CD4-positive, alpha-beta T cell (primary cell): ENCODE measurements at regions not wholly inside any gene's neighbourhood (a gene's known extent, or its start where the extent isn't known, plus 50 kb on each side); places are given as distances from the start of the nearest gene placed in this dataset.

Source experiments
- ATAC-seq: fragments of 200-7000 bp; cut with Tn5 transposase; one replicate; pipeline ENCODE4 v1.10.0; 2022; ENCODE audit warnings: mild to moderate bottlenecking; ENCODE audit not compliant: poor library complexity
- CTCF ChIA-PET: fragments of 350-600 bp; sonication (Branson Sonifier 250); formaldehyde crosslinking; loops from one replicate; lab custom pipeline; 2021; ENCODE audit warnings: antibody characterized with exemption, inconsistent platforms; lab: Charles Lee
- POLR2A ChIA-PET: fragments of 350-600 bp; sonication (Branson Sonifier 250); formaldehyde crosslinking; loops from one replicate; lab custom pipeline; 2021; ENCODE audit warnings: antibody characterized with exemption, inconsistent platforms; lab: Charles Lee
- DNase-seq, 14 experiments: peaks; one replicate each; pipeline ENCODE4 v3.0.0-alpha.2; 2013 to 2020; ENCODE audit warnings: mixed read lengths in 2 of 14
- H3K27ac ChIP-seq, 2 donors: one replicate each; pipeline versions ENCODE4 v1.5.1 to v1.7.0; 2013; ENCODE audit warnings: low read length in 2 of 2, low read depth in 1 of 2, mild to moderate bottlenecking in 1 of 2
- H3K27me3 ChIP-seq, 2 experiments: 1 replicate in 1 of 2; 2 replicates in 1 of 2; pipeline versions ENCODE4 v1.6.1 to v1.7.0; 2013; ENCODE audit warnings: low read length in 2 of 2, control low read depth in 1 of 2, mild to moderate bottlenecking in 1 of 2, moderate library complexity in 1 of 2; ENCODE audit not compliant: insufficient read depth in 2 of 2, control insufficient read depth in 1 of 2
- H3K36me3 ChIP-seq: one replicate; pipeline ENCODE4 v1.6.1; 2013; ENCODE audit warnings: low read length, control low read depth; ENCODE audit not compliant: insufficient read depth
- H3K4me1 ChIP-seq: one replicate; pipeline ENCODE4 v1.6.1; 2013; ENCODE audit warnings: low read length, control low read depth; ENCODE audit not compliant: insufficient read depth
- H3K4me3 ChIP-seq: one replicate; pipeline ENCODE4 v1.5.1; 2013; ENCODE audit warnings: mild to moderate bottlenecking, low read length, moderate library complexity
- H3K9me3 ChIP-seq, 2 experiments: 1 replicate in 1 of 2; 2 replicates in 1 of 2; pipeline versions ENCODE4 v1.6.1 to v1.7.0; 2013; ENCODE audit warnings: low read length in 2 of 2, mild to moderate bottlenecking in 2 of 2, control low read depth in 1 of 2, moderate library complexity in 1 of 2; ENCODE audit not compliant: control insufficient read depth in 1 of 2, insufficient read depth in 1 of 2
- H3K27ac Mint-ChIP-seq: one replicate; pipeline ENCODE4 v1.8.0; 2020; ENCODE audit warnings: mixed read lengths
- H3K27me3 Mint-ChIP-seq: one replicate; pipeline ENCODE4 v1.8.0; 2021; ENCODE audit warnings: mixed read lengths
- H3K36me3 Mint-ChIP-seq: one replicate; pipeline ENCODE4 v1.8.0; 2021; ENCODE audit warnings: low read depth, mixed read lengths
- H3K4me1 Mint-ChIP-seq: one replicate; pipeline ENCODE4 v1.8.0; 2021; ENCODE audit warnings: low read depth, mixed read lengths
- H3K4me3 Mint-ChIP-seq: one replicate; pipeline ENCODE4 v1.8.0; 2020; ENCODE audit warnings: mild to moderate bottlenecking, mixed read lengths
- H3K9me3 Mint-ChIP-seq: one replicate; pipeline ENCODE4 v1.8.0; 2020; ENCODE audit warnings: mixed read lengths
- intact Hi-C, 2 experiments: fragments of 100-400 bp; cut with DNase I in 1 of 2; cut with micrococcal nuclease in 1 of 2; formaldehyde crosslinking; loops; one replicate each; pipeline versions ENCODE4 v1.15.1 to v1.9.0; 2023 to 2025; cut with DNase I, micrococcal nuclease
- TF ChIP-seq, protein P1 (sequence below): fragments of 200-600 bp; IDR thresholded peaks from one replicate; pipeline ENCODE4 v1.8.0; 2022; ENCODE audit warnings: antibody characterized with exemption, mild to moderate bottlenecking

DNA sequence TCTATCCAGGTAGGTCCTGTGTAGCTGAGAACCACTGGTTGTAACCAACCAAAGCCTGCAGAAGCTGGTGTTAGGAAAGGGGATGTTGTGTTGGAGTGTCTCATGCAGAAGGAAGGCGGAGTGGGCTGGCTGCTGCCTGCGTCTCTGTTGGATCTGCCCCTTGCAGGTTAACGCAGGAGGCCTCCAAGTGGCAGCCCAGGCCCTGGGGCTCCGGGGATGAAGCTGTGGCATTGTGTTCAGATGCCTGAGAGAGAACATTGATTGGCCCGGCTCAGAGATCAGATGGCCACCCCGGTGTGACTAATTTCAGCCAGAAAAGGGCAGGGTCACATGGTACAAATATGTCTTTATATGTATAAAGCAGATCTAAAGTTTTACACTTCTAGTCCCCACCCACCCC is 216.0 kb downstream of the GLI2 start:
- intact Hi-C loops, result no loop called here
- no peaks in the 10 kb centered on the region for H3K4me1 Mint-ChIP-seq
- CTCF ChIA-PET, result no interaction called here

DNA sequence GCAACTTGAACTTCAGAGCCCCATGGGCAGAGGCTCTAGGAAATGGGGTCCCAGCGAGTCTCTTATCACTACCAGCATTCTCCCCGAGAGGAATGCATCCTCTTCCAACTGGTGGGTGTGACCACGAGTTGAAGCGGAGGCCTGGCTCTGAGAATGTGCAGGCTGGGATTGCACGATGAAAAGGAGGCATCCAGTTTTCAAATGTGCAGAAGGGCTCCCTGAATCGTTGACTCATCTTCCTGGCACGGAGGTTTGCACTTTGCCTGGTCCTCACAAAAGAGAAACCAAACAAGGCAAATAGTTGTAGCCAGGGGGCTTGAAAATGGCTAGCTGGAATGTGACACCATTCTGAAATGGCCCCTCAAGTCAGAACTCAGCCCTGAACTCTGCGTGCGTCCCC is 216.7 kb downstream of the GLI2 start:
- H3K36me3 ChIP-seq, result no peaks in the 10 kb centered on the region
- TF ChIP-seq, protein P1, sequence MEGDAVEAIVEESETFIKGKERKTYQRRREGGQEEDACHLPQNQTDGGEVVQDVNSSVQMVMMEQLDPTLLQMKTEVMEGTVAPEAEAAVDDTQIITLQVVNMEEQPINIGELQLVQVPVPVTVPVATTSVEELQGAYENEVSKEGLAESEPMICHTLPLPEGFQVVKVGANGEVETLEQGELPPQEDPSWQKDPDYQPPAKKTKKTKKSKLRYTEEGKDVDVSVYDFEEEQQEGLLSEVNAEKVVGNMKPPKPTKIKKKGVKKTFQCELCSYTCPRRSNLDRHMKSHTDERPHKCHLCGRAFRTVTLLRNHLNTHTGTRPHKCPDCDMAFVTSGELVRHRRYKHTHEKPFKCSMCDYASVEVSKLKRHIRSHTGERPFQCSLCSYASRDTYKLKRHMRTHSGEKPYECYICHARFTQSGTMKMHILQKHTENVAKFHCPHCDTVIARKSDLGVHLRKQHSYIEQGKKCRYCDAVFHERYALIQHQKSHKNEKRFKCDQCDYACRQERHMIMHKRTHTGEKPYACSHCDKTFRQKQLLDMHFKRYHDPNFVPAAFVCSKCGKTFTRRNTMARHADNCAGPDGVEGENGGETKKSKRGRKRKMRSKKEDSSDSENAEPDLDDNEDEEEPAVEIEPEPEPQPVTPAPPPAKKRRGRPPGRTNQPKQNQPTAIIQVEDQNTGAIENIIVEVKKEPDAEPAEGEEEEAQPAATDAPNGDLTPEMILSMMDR, result no peak
- Mint-ChIP-seq H3K27ac (no peak overlapping the region), H3K27me3 (no peaks in the 10 kb centered on the region), H3K4me1 (no peaks in the 10 kb centered on the region), H3K9me3 (no peaks in the 10 kb centered on the region), H3K36me3 (no peaks in the 10 kb centered on the region), H3K4me3 (no peak overlapping the region)
- CTCF ChIA-PET, result no interaction called here
- H3K9me3 ChIP-seq, result peaks cover 0 to 5% of the 10 kb centered on the region in 2 experiments
- no peak overlapping the region for H3K4me3 ChIP-seq
- POLR2A ChIA-PET, result no interaction called here
- no peaks in the 10 kb centered on the region for H3K27me3 ChIP-seq
- no peak overlapping the region for H3K27ac ChIP-seq
- ATAC-seq, result no peak
- intact Hi-C loops, result no loop called here
- no peaks in the 10 kb centered on the region for H3K4me1 ChIP-seq
- no peak for DNase-seq

More for the DNA sequence above, 216.0 kb downstream of the GLI2 start:
- Histone ChIP-seq H3K4me3 (no peak overlapping the region), H3K9me3 (peaks cover 0 to 5% of the 10 kb centered on the region in 2 experiments), H3K36me3 (no peaks in the 10 kb centered on the region), H3K27ac (no peak overlapping the region), H3K27me3 (no peaks in the 10 kb centered on the region), H3K4me1 (no peaks in the 10 kb centered on the region)
- H3K4me3 Mint-ChIP-seq, result no peak overlapping the region
- H3K27ac Mint-ChIP-seq, result no peak overlapping the region
- DNase-seq (no peak), ATAC-seq (no peak)
- no peaks in the 10 kb centered on the region for H3K9me3 Mint-ChIP-seq
- POLR2A ChIA-PET, result no interaction called here
- H3K27me3 Mint-ChIP-seq, result no peaks in the 10 kb centered on the region
- TF ChIP-seq, protein P1, result no peak
- no peaks in the 10 kb centered on the region for H3K36me3 Mint-ChIP-seq

DNA sequence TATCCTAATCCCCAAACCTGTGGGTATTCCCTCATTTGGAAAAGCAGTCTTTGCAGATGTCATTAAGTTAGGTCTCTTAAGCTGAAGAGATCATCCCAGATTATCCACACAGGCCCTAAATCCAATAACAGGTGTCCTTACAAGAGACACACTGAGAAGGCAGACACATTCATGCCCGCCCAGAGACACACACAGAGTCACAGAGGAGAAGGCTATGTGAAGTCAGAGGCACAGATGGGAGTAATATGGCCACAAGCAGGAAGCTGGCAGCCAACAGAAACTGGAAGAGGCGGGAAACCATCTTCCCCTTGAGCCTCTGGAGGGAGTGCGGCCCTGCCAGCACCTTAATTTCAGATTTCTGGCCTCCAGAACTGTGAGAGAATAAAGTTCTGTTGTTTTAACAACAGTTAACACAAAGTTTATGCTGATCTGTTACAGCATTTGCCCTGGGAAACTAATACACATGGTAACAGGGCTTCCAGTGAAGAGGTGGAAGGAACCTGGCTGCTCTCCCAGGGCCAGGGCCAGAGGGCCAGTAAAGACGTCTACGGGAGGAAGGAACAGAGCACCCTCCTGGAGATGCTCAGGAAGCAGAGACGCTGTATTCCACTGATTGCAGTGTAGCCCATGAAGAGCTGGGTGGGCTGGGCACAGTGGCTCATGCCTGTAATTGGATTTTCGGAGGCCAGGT is 217.5 kb downstream of the GLI2 start:
- Histone ChIP-seq H3K27ac (no peak overlapping the region), H3K4me3 (no peak overlapping the region), H3K27me3 (no peaks in the 10 kb centered on the region), H3K36me3 (no peaks in the 10 kb centered on the region), H3K4me1 (no peaks in the 10 kb centered on the region), H3K9me3 (peaks cover 0 to 5% of the 10 kb centered on the region in 2 experiments)
- ChIA-PET CTCF (no interaction called here), POLR2A (no interaction called here)
- H3K4me1 Mint-ChIP-seq, result no peaks in the 10 kb centered on the region
- TF ChIP-seq, protein P1, result no peak
- H3K4me3 Mint-ChIP-seq, result no peak overlapping the region
- no peak for ATAC-seq
- H3K27me3 Mint-ChIP-seq, result no peaks in the 10 kb centered on the region
- no peak for DNase-seq
- no peak overlapping the region for H3K27ac Mint-ChIP-seq
- no peaks in the 10 kb centered on the region for H3K36me3 Mint-ChIP-seq
- H3K9me3 Mint-ChIP-seq, result no peaks in the 10 kb centered on the region
- intact Hi-C loops, result no loop called here
